ENCODE measurements at regions not wholly inside any gene's neighbourhood (a gene's known extent, or its start where the extent isn't known, plus 50 kb on each side); places are given as distances from the start of the nearest gene placed in this dataset.
"Not testable (repeated sequence)": the region's sequence is repeated elsewhere in the genome, so short reads cannot be mapped to it uniquely, and the experiment has no call there.

- DNase-seq (ENCODE audit: low read depth in 1 of 2, low spot score in 1 of 2), result no peak
- no peak for TF ChIP-seq JUND (IDR thresholded peaks at IDR 0.05; ENCODE audit: low read depth)
- in situ Hi-C loops (cut with HindIII; ENCODE audit: low pct_unique_long_range_greater_than_20kb, low sequenced_read_pairs), result no loop called here
Observed at GRCh38 chr21:17159697-17160096, 353.1 kb upstream of the CXADR start.

- DNase-seq (ENCODE audit: low read depth in 1 of 2, low spot score in 1 of 2), result no peak
- no peak for TF ChIP-seq JUND (IDR thresholded peaks at IDR 0.05; ENCODE audit: low read depth)
- in situ Hi-C loops (cut with HindIII; ENCODE audit: low pct_unique_long_range_greater_than_20kb, low sequenced_read_pairs), result no loop called here
Observed at GRCh38 chr21:17185674-17186073, 327.2 kb upstream of the CXADR start.

- in situ Hi-C loops (cut with HindIII; ENCODE audit: low pct_unique_long_range_greater_than_20kb, low sequenced_read_pairs), result no loop called here
- no peak for TF ChIP-seq JUND (IDR thresholded peaks at IDR 0.05; ENCODE audit: low read depth)
- DNase-seq (ENCODE audit: low read depth in 1 of 2, low spot score in 1 of 2), result no peak
Observed at GRCh38 chr21:17189963-17190362, 322.9 kb upstream of the CXADR start.

- TF ChIP-seq JUND (IDR thresholded peaks at IDR 0.05; ENCODE audit: low read depth), result no peak
- in situ Hi-C loops (cut with HindIII; ENCODE audit: low pct_unique_long_range_greater_than_20kb, low sequenced_read_pairs), result no loop called here
- DNase-seq (ENCODE audit: low read depth in 1 of 2, low spot score in 1 of 2), result no peak
Observed at GRCh38 chr21:17191346-17191993, 321.4 kb upstream of the CXADR start.

- no peak for DNase-seq (ENCODE audit: low read depth in 1 of 2, low spot score in 1 of 2)
- in situ Hi-C loops (cut with HindIII; ENCODE audit: low pct_unique_long_range_greater_than_20kb, low sequenced_read_pairs), result no loop called here
- TF ChIP-seq JUND (IDR thresholded peaks at IDR 0.05; ENCODE audit: low read depth), result no peak
Observed at GRCh38 chr21:17195351-17195750, 317.5 kb upstream of the CXADR start.

GRCh38 chr21:17195976-17196375, 316.9 kb upstream of the CXADR start:
- TF ChIP-seq JUND (IDR thresholded peaks at IDR 0.05; ENCODE audit: low read depth), result no peak
- in situ Hi-C loops (cut with HindIII; ENCODE audit: low pct_unique_long_range_greater_than_20kb, low sequenced_read_pairs), result no loop called here
- no peak for DNase-seq (ENCODE audit: low read depth in 1 of 2, low spot score in 1 of 2)

GRCh38 chr21:17196623-17197022, 316.2 kb upstream of the CXADR start:
- no peak for DNase-seq (ENCODE audit: low read depth in 1 of 2, low spot score in 1 of 2)
- in situ Hi-C loops (cut with HindIII; ENCODE audit: low pct_unique_long_range_greater_than_20kb, low sequenced_read_pairs), result no loop called here
- TF ChIP-seq JUND (IDR thresholded peaks at IDR 0.05; ENCODE audit: low read depth), result no peak

GRCh38 chr21:17197996-17198395, 314.8 kb upstream of the CXADR start:
- in situ Hi-C loops (cut with HindIII; ENCODE audit: low pct_unique_long_range_greater_than_20kb, low sequenced_read_pairs), result no loop called here
- DNase-seq (ENCODE audit: low read depth in 1 of 2, low spot score in 1 of 2), result no peak
- no peak for TF ChIP-seq JUND (IDR thresholded peaks at IDR 0.05; ENCODE audit: low read depth)

- no peak for TF ChIP-seq JUND (IDR thresholded peaks at IDR 0.05; ENCODE audit: low read depth)
- in situ Hi-C loops (cut with HindIII; ENCODE audit: low pct_unique_long_range_greater_than_20kb, low sequenced_read_pairs), result no loop called here
- DNase-seq (ENCODE audit: low read depth in 1 of 2, low spot score in 1 of 2), result no peak
Observed at GRCh38 chr21:17200250-17200649, 312.6 kb upstream of the CXADR start.

GRCh38 chr21:17201741-17202260, 311.0 kb upstream of the CXADR start:
- DNase-seq (ENCODE audit: low read depth in 1 of 2, low spot score in 1 of 2), result no peak
- no peak for TF ChIP-seq JUND (IDR thresholded peaks at IDR 0.05; ENCODE audit: low read depth)
- in situ Hi-C loops (cut with HindIII; ENCODE audit: low pct_unique_long_range_greater_than_20kb, low sequenced_read_pairs), result no loop called here

- no peak for TF ChIP-seq JUND (IDR thresholded peaks at IDR 0.05; ENCODE audit: low read depth)
- in situ Hi-C loops (cut with HindIII; ENCODE audit: low pct_unique_long_range_greater_than_20kb, low sequenced_read_pairs), result no loop called here
- no peak for DNase-seq (ENCODE audit: low read depth in 1 of 2, low spot score in 1 of 2)
Observed at GRCh38 chr21:17214801-17215200, 298.0 kb upstream of the CXADR start.

GRCh38 chr21:17219050-17219449, 293.8 kb upstream of the CXADR start:
- in situ Hi-C loops (cut with HindIII; ENCODE audit: low pct_unique_long_range_greater_than_20kb, low sequenced_read_pairs); DNase-seq (ENCODE audit: low read depth in 1 of 2, low spot score in 1 of 2): not testable (repeated sequence)

- DNase-seq (ENCODE audit: low read depth in 1 of 2, low spot score in 1 of 2), result peak in 1 of 2 experiments; percentile 16
- in situ Hi-C loops (cut with HindIII; ENCODE audit: low pct_unique_long_range_greater_than_20kb, low sequenced_read_pairs), result no loop called here
Observed at GRCh38 chr21:17231124-17231523, 281.7 kb upstream of the CXADR start.

GRCh38 chr21:17231771-17232170, 281.1 kb upstream of the CXADR start:
- in situ Hi-C loops (cut with HindIII; ENCODE audit: low pct_unique_long_range_greater_than_20kb, low sequenced_read_pairs), result no loop called here
- no peak for DNase-seq (ENCODE audit: low read depth in 1 of 2, low spot score in 1 of 2)
- no peak for TF ChIP-seq JUND (IDR thresholded peaks at IDR 0.05; ENCODE audit: low read depth)

More at GRCh38 chr21:17231124-17231523, 281.7 kb upstream of the CXADR start:
- TF ChIP-seq JUND (IDR thresholded peaks at IDR 0.05; ENCODE audit: low read depth), result no peak
